Adrenal gland (tissue), 5 donors: ENCODE measurements at regions not wholly inside any gene's neighbourhood (a gene's known extent, or its start where the extent isn't known, plus 50 kb on each side); places are given as distances from the start of the nearest gene placed in this dataset.

Experiments
- POLR2A ChIP-seq, 2 donors: fragments of 450-650 bp; IDR thresholded peaks; one replicate each; pipeline ENCODE4 v1.6.1; 2017; ENCODE audit warnings: antibody characterized with exemption in 2 of 2, mild to moderate bottlenecking in 2 of 2, moderate library complexity in 1 of 2
- TF ChIP-seq, protein P1 (sequence below), 6 experiments: fragments of 450-650 bp in 4 of 6; fragments of 200-600 bp in 2 of 6; sonication (generic) in 1 of 6; IDR thresholded peaks; 1 replicate in 5 of 6; 2 replicates in 1 of 6; pipeline versions ENCODE4 v1.5.1 to v1.8.0; 2016 to 2021; ENCODE audit warnings: antibody characterized with exemption in 6 of 6, mild to moderate bottlenecking in 2 of 6, moderate library complexity in 1 of 6
- donor health status: DM: no; HTN: no; CAD: no.

DNA sequence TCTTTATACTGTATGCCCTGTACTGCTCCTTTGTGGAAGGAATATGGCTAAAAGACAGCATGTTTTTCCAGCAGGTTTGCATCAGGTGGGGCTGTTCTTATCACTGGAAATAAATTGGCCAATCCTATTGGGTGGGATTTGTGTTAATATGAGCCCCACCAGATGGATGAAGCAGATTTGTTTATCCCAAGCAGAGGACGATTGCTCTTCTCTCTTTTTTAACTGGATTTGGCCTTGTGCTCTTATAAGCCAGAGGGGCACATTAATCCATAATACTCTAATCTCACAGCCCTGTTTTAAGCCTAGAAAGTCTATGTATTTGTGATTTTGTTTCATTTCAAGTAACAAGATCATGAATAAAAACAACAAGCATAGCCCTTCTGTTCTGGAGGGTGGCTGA, 240.1 kb upstream of the ADARB2 start:
- TF ChIP-seq, protein P1, sequence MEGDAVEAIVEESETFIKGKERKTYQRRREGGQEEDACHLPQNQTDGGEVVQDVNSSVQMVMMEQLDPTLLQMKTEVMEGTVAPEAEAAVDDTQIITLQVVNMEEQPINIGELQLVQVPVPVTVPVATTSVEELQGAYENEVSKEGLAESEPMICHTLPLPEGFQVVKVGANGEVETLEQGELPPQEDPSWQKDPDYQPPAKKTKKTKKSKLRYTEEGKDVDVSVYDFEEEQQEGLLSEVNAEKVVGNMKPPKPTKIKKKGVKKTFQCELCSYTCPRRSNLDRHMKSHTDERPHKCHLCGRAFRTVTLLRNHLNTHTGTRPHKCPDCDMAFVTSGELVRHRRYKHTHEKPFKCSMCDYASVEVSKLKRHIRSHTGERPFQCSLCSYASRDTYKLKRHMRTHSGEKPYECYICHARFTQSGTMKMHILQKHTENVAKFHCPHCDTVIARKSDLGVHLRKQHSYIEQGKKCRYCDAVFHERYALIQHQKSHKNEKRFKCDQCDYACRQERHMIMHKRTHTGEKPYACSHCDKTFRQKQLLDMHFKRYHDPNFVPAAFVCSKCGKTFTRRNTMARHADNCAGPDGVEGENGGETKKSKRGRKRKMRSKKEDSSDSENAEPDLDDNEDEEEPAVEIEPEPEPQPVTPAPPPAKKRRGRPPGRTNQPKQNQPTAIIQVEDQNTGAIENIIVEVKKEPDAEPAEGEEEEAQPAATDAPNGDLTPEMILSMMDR (IDR thresholded peaks at IDR 0.05): no peak
- TF ChIP-seq POLR2A (IDR thresholded peaks at IDR 0.05): no peak
